ENCODE measurements at regions not wholly inside any gene's neighbourhood (a gene's known extent, or its start where the extent isn't known, plus 50 kb on each side); places are given as distances from the start of the nearest gene placed in this dataset.
"Not testable (repeated sequence)": the region's sequence is repeated elsewhere in the genome, so short reads cannot be mapped to it uniquely, and the experiment has no call there.

DNA sequence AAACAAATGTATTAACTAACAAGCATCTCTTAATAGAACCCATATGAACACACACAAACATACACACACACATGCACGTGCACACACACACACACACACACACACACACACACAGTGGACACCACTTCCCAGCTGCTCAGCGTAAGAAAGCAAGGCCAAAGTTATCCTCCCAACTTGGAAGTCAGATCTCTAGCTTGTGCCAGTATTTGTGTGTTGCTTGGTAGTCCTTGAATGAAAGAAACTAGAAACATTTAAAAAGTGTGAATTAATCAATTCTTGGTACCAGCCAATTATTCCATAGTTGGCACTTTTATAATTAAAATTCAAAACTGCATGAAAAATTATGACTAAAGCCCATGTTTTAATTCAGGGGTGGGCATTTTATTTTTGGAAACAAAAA is 178.1 kb downstream of the TMEM161B start:
- no peak for DNase-seq

DNA sequence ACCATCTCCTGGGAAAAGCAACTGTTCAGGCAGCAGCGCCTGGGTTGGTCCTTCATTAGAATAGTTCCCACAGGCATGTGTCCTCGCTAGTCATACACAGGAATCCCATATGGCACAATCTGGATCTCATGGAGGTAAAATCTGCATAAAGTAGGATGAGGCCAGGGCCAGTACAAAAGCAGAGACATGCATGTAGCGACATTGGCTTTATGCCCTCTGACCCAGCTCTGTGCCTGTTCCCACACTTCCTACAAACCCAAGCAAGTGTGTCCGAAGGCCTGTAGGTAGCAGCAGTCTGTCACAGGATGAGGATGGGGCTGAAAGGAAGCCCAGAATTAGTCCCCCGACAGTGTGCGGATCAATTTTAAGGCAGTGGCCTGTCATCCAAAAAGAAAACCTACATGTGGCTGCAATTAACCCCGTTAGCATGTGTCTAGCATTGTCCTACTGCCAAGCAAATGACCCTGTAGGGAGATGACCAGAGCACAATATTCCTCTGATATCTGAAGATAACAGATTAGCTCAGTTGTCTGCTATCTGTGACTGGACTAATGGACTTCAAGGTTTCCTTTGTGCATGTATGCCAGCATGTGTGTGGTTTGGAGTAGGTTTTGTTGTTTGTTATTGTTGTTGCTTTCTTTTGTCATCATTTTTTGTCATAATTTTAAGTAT is 178.8 kb downstream of the TMEM161B start:
- no peak for DNase-seq

DNA sequence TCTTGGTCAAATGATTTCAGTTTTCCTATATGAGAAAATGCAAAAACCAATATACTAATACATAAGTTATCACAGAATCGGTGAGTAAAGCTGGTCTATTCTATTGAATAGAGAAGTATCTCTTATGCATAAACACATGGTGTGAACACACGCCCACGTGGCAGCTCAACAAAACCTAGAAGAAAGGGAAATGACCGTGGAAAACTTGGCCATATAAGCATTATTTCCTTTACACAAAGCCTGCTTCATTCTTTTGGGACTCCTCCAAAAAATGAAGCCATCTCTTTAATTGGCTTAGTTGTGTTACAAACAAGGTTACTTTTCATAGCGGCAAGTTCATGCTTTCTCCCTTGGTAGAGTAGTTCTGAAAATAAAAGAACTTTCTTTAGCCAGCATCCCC is 183.2 kb downstream of the TMEM161B start:
- DNase-seq: no peak

DNA sequence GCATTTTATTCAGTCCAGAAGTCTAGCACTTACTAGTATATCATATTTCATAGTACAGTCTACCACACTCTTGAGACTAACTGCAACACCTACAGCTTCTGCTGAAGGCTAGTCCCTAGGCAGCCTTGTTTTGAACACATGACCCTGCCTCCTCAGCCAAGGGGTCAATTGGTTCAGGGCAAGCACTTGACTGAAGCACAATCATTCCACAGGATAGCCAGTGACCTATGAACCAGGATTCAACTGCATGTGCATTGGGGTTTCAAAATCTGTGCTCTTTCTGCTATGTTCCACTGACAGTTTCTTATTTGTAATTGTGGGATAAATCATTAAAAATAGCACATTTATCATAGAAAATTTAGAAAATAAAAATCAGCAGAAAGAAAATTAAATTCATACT is 186.8 kb downstream of the TMEM161B start:
- DNase-seq: no peak

DNA sequence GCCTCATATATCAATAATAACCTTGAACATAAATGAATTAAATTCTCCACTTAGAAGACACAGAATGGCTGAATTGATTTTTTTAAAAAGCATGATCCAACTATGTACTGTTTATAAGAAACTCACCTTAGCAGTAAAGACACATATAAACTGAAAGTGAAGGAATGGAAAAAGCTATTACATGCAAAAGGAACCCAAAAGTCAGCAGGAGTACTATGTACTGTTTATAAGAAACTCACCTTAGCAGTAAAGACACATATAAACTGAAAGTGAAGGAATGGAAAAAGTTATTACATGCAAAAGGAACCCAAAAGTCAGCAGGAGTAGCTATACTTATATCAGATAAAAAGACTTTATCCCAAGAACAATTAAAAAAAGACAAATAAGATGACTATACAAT is 204.8 kb downstream of the TMEM161B start:
- no peak for DNase-seq

DNA sequence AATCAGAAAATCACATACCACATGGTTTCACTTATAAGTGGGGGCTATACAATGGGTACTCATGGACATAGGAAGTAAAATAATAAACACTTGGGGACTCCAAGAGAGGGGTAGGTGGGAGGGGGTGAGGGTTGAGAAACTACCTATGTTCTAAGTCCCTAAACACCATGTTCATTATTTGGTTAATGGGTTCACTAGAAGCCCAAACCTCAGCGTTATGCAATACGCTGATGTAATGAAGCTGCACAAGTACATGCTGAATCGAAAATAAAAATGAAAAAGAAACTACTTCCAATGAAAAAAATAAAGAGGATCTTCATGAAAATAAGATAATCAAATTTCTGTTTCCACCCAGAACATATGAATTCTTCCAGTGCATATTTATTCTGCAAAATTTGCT is 208.5 kb downstream of the TMEM161B start:
- DNase-seq: no peak

DNA sequence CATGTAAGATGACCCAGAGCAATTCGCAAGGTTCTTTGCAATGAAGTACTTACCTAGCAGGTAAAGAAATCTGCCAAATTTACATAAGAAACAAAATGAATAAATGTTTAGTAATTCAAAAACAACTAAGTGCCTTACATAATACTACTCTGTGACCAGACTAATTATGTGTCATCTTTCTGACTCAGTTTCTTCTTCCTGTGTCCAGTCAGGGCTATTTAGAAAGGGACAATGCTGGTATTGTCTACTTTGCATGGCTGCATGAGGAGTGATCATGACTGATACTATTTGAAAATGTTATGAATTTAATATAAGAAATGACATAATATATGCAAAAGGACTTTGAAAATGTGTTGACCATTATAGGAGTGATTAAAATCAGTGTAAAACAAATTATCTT is 210.0 kb downstream of the TMEM161B start:
- no peak for DNase-seq

DNA sequence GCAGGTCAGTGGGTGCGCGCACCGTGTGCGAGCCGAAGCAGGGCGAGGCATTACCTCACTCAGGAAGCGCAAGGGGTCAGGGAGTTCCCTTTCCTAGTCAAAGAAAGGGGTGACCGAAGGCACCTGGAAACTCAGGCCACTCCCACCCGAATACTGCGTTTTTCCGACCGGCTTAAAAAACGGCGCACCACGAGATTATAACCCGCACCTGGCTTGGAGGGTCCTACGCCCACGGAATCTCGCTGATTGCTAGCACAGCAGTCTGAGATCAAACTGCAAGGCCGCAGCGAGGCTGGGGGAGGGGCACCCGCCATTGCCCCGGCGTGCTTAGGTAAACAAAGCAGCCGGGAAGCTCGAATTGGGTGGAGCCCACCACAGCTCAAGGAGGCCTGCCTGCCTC is 216.2 kb downstream of the TMEM161B start:
- not testable (repeated sequence) for DNase-seq

DNA sequence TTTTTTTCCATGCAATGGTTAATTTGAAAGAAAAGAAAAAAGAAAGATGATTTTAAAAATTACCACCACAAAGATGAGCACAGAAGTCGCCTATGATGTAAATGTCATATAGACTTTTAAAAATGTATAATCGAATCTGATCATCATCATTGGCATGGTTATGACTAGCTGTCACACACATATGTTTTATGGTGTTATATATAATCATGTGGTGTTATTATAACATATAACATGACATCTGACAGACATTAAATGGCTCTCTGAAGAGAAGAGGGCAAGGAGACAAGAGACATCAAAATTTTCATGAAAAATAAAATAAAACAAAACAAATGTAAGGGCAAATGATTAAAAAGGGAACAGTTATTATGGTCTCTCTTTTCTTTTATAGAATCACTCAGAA is 217.5 kb downstream of the TMEM161B start:
- DNase-seq: no peak

DNA sequence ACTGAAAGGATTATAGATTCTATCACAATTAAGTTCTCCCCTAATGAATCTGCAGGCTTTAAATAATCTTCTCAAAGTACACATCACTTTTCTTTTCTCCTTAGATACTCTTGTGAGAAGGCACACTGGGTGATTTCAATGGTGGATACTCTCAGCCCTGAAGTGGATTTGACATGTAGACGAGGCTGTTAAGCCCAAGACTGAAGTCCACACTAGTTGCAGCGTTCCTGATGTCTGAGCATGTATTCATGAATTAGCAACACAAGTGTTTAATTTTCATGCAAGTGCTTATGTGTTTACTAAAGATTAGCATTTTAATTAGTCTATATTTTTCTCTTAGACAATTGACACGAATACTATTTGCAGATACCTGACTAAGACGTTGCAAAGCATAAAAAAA is 218.9 kb downstream of the TMEM161B start:
- DNase-seq: no peak

DNA sequence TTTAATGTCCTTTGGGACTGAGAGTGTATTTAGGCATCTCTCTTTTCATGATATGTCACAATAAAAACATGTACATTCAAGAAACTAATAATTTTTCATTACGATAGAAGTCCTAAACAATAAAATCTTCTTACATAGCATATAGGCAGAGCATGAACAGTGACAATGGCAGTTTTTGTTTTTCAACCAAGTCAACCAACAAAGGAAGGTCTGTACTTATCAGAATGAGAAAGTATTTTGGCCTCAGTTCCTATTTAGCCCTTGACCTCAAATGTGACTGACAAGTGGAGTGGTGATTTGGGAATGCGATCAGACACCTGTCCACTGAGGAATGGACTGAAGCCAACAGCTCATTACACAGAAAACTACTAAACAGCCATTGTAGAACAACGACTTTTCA is 219.5 kb downstream of the TMEM161B start:
- DNase-seq: no peak

DNA sequence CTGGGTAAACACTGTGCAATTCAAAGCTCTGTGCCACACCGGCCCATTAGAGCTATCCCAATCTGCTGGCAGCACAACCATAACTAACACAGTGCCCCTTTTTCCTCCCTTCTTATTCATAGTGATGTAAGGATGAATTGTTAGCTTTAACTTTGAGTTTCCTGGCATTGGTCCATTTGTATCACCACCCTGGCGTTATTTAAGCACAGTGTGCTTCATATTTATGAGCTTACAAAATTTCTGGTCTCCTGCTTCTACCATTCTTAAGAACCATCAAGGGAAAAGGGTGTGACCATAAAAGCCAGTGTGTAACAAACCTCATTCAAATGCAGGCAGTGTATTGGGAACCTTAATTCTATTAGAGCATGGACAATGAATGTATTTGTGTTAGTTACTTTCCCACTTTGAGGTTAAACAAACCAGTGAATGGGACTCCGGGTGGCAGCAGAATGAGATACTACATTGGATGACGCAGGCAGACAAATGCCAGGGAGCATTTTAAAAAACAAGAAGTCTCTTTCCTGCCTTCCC is 222.6 kb downstream of the TMEM161B start:
- no peak for DNase-seq

DNA sequence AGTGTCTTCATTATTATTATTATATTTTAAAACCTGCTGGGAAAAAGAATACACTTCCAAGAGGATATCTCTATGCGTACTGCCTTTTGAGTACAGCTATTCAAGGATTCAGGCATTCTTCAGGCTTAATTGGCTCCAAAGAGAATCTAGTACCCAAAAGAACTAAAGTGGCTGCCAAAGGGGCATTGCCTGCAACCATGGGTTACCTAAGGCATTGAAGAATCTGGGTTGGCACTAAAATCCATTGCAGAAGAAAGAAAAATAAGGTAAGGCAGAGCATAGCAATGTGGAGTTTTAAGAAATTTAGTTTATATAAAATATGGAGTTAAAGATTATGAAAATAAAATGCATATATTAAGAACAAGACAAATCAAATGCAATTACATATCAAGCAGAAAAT is 223.5 kb downstream of the TMEM161B start:
- no peak for DNase-seq

DNA sequence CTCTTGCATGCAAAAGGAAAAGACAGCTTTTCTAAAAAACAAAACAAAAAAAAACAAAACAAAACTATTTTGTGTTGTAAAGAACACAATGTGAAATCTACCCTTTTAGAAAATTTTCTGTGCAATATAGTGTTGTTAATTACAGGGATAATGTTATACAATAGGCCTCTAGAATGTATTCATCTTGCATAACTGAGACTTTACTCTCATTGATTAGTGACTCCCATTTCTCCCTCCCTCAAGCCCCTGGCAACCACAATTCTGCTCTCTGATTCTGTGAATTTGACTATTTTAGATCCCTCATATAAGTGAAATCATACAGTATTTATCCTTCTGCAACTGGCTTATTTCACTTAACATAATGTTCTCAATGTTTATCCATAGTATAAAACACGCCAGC is 234.1 kb downstream of the TMEM161B start:
- no peak for DNase-seq

DNA sequence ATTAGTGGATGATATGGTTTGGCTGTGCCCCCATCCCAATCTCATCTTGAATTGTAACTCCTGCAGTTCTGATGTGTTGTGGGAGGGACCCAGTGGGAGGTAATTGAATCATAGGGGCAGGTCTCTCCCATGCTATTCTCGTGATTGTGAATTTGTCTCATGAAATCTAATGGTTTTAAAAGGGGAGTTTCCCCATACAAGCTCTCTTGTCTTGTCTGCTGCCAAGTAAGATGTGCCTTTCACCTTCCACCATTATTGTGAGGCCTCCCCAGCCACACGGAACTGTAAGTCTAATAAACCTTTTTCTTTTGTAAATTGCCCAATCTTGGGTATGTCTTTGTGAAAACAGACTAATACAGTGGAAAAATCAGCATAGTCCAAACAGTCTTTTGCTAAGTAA is 235.5 kb downstream of the TMEM161B start:
- no peak for DNase-seq

DNA sequence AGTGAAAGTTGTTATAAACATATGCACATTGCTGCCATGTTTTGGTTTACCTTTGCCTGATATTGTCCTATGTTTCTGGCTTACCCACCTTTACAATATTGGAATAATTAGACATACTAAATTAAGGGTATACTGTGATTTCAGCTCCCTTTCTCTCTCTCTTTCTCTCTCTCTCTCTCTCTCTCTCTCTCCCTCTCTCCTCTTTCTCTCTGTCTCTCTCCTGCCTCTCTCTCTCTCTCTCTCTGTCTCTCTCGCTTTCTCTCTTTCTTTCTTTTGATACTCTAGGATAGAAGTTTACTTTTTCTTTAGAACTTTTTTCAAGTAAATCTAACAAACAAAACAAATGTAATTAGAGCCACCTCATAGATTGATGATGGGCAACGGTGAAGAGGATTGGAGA is 239.6 kb downstream of the TMEM161B start:
- no peak for DNase-seq

DNA sequence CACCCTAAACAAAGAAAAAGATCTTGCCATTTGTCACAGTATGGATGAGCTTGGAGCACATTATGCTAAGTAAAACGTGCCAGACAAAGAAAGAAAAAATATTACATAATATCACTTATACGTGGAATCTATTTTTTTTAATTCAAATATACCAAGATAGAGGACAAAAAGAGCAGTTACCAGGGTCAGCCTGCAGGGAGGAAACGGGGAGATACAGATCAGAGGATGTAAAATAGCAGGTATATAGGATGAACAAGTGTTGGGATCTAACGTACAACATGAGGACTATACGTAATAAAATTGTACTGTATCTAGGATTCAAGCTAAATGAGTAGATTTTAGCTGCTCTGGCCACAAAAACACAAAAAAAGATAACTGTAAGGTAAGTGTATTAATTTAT is 247.5 kb downstream of the TMEM161B start:
- DNase-seq: no peak

DNA sequence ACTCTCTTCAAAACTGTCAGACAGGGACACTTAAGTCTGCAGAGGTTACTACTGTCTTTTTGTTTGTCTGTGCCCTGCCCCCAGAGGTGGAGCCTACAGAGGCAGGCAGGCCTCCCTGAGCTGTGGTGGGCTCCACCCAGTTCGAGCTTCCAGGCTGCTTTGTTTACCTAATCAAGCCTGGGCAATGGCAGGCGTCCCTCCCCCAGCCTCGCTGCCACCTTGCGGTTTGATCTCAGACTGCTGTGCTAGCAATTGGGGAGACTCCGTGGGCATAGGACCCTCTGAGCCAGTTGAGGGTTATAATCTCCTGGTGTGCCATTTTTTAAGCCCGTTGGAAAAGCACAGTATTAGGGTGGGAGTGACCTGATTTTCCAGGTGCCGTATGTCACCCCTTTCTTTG is 253.7 kb downstream of the TMEM161B start:
- not testable (repeated sequence) for DNase-seq

DNA sequence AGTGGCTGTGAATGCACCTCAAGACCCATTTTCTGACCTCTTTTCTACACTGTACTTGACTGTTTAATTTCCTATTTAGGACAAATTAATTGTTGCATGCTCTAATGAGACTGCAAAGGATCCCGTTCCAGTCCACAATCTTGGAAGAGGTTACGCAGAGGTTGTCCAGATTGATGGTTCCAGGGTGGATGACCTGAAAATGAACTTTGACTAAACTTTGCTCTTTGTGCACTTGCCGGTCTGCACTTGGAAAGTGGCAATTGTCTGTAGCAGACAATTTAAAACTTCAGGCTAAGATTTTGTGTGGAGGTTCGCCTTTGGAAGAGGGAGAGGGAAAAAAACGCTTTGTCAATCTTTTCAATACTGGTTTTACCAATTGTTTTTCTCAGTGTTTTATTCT is 267.8 kb downstream of the TMEM161B start:
- no peak for DNase-seq

DNA sequence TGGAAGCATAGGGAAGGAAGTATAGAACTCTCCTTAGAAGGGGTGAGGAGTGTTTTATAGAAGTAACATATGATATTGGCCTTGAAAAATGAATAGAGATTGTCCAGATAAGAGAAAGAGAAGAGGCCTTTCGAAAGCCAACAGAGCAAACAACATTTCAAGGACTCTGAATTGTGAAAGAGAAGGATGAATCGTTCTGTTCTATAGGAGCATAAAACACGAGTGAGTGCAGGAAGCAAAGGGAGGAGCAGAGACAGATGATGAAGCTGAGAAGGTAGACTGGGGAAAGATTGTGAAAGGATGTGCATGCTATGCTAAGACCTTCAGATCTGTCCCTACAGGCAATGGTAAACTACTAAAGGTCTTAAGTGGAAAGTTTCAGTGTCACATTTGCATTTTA is 271.0 kb downstream of the TMEM161B start:
- DNase-seq: no peak

DNA sequence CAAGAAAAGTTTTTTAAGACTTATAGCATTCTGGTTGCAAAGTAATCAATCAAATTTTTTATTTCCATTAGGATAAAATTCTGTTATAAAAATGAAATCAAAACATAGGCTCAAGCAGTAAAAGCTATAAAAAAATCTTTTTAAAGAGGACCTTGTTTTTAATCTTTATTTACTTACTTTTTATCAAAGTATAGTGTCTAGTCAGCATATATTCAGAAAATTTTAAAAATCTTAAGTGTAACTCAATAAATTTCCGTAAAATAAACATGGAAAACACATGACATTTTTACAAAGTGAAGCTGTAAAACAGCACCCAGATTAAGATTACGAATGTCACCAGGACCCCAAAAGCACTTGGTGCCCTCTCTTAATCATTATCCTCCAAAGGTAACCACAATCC is 302.4 kb downstream of the TMEM161B start:
- DNase-seq: no peak

DNA sequence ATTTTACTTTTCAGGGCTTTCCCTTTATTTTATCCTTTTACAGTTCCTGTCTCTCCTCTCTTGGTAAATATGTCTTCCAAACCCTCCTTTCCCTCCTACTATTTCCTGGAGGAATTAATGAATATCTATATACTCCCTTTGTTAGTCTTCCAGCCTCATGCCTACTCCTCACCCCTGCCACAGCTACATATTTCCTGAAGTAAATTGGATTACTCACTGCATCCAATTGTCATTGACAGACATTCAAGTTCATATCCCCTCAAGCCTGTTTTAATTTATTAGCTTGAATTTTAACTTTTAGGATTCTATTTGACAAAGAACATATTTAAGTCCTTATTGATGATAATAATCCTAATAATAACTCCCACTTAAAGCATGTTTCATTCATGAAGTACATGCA is 314.5 kb downstream of the TMEM161B start:
- DNase-seq: no peak

DNA sequence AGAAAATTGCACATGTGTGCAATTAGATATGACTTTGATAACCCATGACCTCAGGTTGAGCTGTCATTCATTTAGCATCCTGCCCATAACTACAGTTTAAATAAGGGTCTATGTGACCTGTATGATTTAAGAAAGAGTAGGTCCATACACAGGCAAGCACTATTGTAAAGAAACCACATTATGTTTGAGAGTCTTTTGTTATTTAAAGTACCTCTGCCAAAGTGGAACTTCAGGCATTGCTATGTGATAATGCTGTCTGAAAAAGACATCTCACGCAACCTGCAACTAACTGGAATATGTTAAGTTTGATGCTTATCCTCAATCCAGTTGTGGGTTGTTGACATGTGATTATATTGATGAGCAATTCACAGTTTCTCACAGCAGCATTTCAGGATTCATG is 317.0 kb downstream of the TMEM161B start:
- DNase-seq: no peak

DNA sequence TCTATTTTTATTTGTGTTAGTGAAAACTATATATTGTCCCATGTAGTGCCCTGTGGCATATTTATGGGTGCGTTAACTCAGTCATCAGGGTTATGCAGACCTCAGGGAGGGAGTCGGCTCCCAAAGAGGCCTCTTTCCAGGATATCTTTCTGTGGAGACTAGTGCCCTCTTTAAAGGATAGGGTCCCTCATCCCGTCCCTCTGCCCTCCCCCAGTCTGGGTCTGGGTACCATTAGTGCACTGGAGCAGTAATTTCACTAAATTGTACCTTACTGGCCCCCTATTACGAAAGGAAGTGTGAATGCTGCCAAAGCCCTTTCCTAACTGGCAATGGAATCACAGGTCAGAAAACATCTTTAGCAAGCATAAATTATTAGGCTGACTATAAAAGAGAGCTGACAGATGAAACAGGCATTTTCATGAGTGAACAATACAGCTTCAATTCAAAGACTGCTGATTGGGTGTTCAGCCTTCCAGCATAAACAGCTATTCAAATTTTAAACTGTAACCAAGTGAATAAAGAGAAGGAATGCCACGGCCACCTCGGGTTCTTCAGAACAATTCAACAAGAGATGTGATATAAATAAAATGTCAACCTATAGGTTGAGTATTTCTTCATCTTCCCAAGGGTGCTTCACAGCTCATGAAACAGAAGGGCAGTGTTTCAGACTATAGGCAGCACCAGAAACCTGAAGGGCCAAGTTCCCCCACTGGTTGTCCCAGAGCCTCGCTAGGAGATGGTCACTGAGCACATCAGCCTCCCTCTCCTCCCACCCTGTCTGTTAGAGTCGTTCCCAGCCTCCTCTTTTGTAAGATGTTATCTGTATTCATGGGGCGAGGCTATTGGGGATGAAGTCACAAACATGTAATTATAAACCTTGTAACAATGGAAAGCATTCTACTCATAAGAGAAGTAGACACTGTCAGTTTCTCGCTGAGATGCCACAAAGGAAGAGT is 318.7 kb downstream of the TMEM161B start:
- no peak for DNase-seq

Data from activated CD8-positive, alpha-beta memory T cell treated with anti-CD3 and anti-CD28 coated beads, Interleukin-2, amount 50 U/mL, for 4 hours (primary cell).